ENCODE measurements at regions not wholly inside any gene's neighbourhood (a gene's known extent, or its start where the extent isn't known, plus 50 kb on each side); places are given as distances from the start of the nearest gene placed in this dataset.

DNA sequence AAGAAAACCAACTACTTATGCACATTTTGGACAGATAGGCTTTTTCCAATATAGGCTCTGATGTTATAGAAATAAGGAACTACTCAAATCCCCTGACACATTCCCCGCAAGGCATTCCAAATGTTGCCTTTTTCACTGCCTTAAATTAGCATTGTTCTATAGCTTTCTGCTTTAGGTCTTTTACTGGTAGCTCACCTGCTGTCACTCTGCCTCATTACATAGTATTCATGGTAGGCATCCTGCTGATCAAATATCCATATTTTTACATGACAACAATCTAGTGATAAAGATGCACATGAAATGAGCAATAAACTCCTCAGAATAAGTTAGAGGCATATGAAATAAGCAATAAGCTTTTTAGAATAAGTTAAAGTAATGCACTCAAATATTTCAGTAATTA is 542.7 kb downstream of the FAM133A start:
- H3K4ac ChIP-seq (ENCODE audit: low read length), result no peak overlapping the region
- H3K4me2 ChIP-seq (ENCODE audit: insufficient read depth, low read length, poor library complexity, severe bottlenecking), result no peak overlapping the region
- H3K27ac ChIP-seq (replicated peaks; ENCODE audit: low read length), result no peak overlapping the region
- H2BK5ac ChIP-seq (ENCODE audit: low read length), result no peak overlapping the region
- H3K4me1 ChIP-seq (ENCODE audit: control insufficient read depth in 2 of 2, insufficient read depth in 1 of 2, low read depth in 1 of 2, low read length in 2 of 2), result no peaks in the 10 kb centered on the region
- DNase-seq (ENCODE audit: low spot score), result no peak
- no peak overlapping the region for H2AK5ac ChIP-seq (ENCODE audit: low read depth, low read length)
- WGBS, 2 donors (ENCODE audit: extremely low coverage in 2 of 2, insufficient read length in 2 of 2, insufficient replicate concordance in 1 of 2), result no CpG with 5 or more reads among the region's 1 CpG
- no peak overlapping the region for H3K4me3 ChIP-seq (ENCODE audit: low read length in 2 of 2)
- no peak overlapping the region for H2AFZ ChIP-seq (ENCODE audit: low read length)
- no peak overlapping the region for H2BK120ac ChIP-seq (ENCODE audit: low read depth, low read length)
- no peaks in the 10 kb centered on the region for H3K9me3 ChIP-seq (replicated peaks in 1 of 2; ENCODE audit: control insufficient read depth in 2 of 2, insufficient read depth in 1 of 2, low read depth in 1 of 2, low read length in 2 of 2)
- no peak overlapping the region for H4K8ac ChIP-seq (ENCODE audit: low read depth, low read length)
- H3K14ac ChIP-seq (ENCODE audit: low read length), result no peak overlapping the region
- no peak overlapping the region for H2BK12ac ChIP-seq (ENCODE audit: low read length)
- H2BK15ac ChIP-seq (ENCODE audit: low read length), result no peak overlapping the region
- no peak overlapping the region for H3K9ac ChIP-seq (ENCODE audit: low read depth, low read length, poor library complexity)
- no peak overlapping the region for H3K18ac ChIP-seq (ENCODE audit: low read length)
- H3K23ac ChIP-seq (ENCODE audit: low read depth, low read length, poor library complexity), result no peak overlapping the region
- no peaks in the 10 kb centered on the region for H3K79me1 ChIP-seq (ENCODE audit: low read depth, low read length)
- H4K91ac ChIP-seq (ENCODE audit: low read depth, low read length, poor library complexity), result no peak overlapping the region
- no peaks in the 10 kb centered on the region for H3K36me3 ChIP-seq (replicated peaks in 1 of 2; ENCODE audit: control insufficient read depth in 2 of 2, insufficient read depth in 2 of 2, low read length in 2 of 2)
- H3K27me3 ChIP-seq (ENCODE audit: control insufficient read depth in 3 of 3, insufficient read depth in 3 of 3, low read depth in 1 of 3, low read length in 3 of 3), result no peaks in the 10 kb centered on the region

- Histone ChIP-seq H4K8ac (ENCODE audit: low read depth, low read length) (no peak overlapping the region), H2BK120ac (ENCODE audit: low read depth, low read length) (no peak overlapping the region), H3K9me3 (replicated peaks in 1 of 2; ENCODE audit: control insufficient read depth in 2 of 2, insufficient read depth in 1 of 2, low read depth in 1 of 2, low read length in 2 of 2) (no peaks in the 10 kb centered on the region), H3K14ac (ENCODE audit: low read length) (no peak overlapping the region), H2BK15ac (ENCODE audit: low read length) (no peak overlapping the region), H2BK12ac (ENCODE audit: low read length) (no peak overlapping the region), H2AFZ (ENCODE audit: low read length) (no peak overlapping the region), H3K4ac (ENCODE audit: low read length) (no peak overlapping the region), H3K4me2 (ENCODE audit: insufficient read depth, low read length, poor library complexity, severe bottlenecking) (no peak overlapping the region), H4K91ac (ENCODE audit: low read depth, low read length, poor library complexity) (no peak overlapping the region), H3K4me1 (ENCODE audit: control insufficient read depth in 2 of 2, insufficient read depth in 1 of 2, low read depth in 1 of 2, low read length in 2 of 2) (no peaks in the 10 kb centered on the region), H2BK5ac (ENCODE audit: low read length) (no peak overlapping the region), H3K79me1 (ENCODE audit: low read depth, low read length) (no peaks in the 10 kb centered on the region), H3K9ac (ENCODE audit: low read depth, low read length, poor library complexity) (no peak overlapping the region), H3K18ac (ENCODE audit: low read length) (no peak overlapping the region), H3K23ac (ENCODE audit: low read depth, low read length, poor library complexity) (no peak overlapping the region), H3K27ac (replicated peaks; ENCODE audit: low read length) (no peak overlapping the region), H3K36me3 (replicated peaks in 1 of 2; ENCODE audit: control insufficient read depth in 2 of 2, insufficient read depth in 2 of 2, low read length in 2 of 2) (no peaks in the 10 kb centered on the region), H3K4me3 (ENCODE audit: low read length in 2 of 2) (no peak overlapping the region), H3K27me3 (ENCODE audit: control insufficient read depth in 3 of 3, insufficient read depth in 3 of 3, low read depth in 1 of 3, low read length in 3 of 3) (no peaks in the 10 kb centered on the region), H2AK5ac (ENCODE audit: low read depth, low read length) (no peak overlapping the region)
- no CpG with 5 or more reads among the region's 2 CpGs for WGBS, 2 donors (ENCODE audit: extremely low coverage in 2 of 2, insufficient read length in 2 of 2, insufficient replicate concordance in 1 of 2)
- DNase-seq (ENCODE audit: low spot score), result no peak
These were observed 578.2 kb downstream of the FAM133A start for GRCh38 chrX:94252211-94252610.

GRCh38 chrX:94256396-94256795 is 582.4 kb downstream of the FAM133A start:
- Histone ChIP-seq H4K91ac (ENCODE audit: low read depth, low read length, poor library complexity) (no peak overlapping the region), H3K36me3 (replicated peaks in 1 of 2; ENCODE audit: control insufficient read depth in 2 of 2, insufficient read depth in 2 of 2, low read length in 2 of 2) (no peaks in the 10 kb centered on the region), H3K9me3 (replicated peaks in 1 of 2; ENCODE audit: control insufficient read depth in 2 of 2, insufficient read depth in 1 of 2, low read depth in 1 of 2, low read length in 2 of 2) (no peaks in the 10 kb centered on the region), H3K18ac (ENCODE audit: low read length) (no peak overlapping the region), H3K23ac (ENCODE audit: low read depth, low read length, poor library complexity) (no peak overlapping the region), H2AK5ac (ENCODE audit: low read depth, low read length) (no peak overlapping the region), H2BK5ac (ENCODE audit: low read length) (no peak overlapping the region), H3K4me2 (ENCODE audit: insufficient read depth, low read length, poor library complexity, severe bottlenecking) (no peak overlapping the region), H2AFZ (ENCODE audit: low read length) (no peak overlapping the region), H2BK15ac (ENCODE audit: low read length) (no peak overlapping the region), H3K4me3 (ENCODE audit: low read length in 2 of 2) (no peak overlapping the region), H3K9ac (ENCODE audit: low read depth, low read length, poor library complexity) (no peak overlapping the region), H4K8ac (ENCODE audit: low read depth, low read length) (no peak overlapping the region), H2BK12ac (ENCODE audit: low read length) (no peak overlapping the region), H2BK120ac (ENCODE audit: low read depth, low read length) (no peak overlapping the region), H3K27ac (replicated peaks; ENCODE audit: low read length) (no peak overlapping the region), H3K79me1 (ENCODE audit: low read depth, low read length) (no peaks in the 10 kb centered on the region), H3K4me1 (ENCODE audit: control insufficient read depth in 2 of 2, insufficient read depth in 1 of 2, low read depth in 1 of 2, low read length in 2 of 2) (no peaks in the 10 kb centered on the region), H3K14ac (ENCODE audit: low read length) (no peak overlapping the region), H3K4ac (ENCODE audit: low read length) (no peak overlapping the region), H3K27me3 (ENCODE audit: control insufficient read depth in 3 of 3, insufficient read depth in 3 of 3, low read depth in 1 of 3, low read length in 3 of 3) (no peaks in the 10 kb centered on the region)
- WGBS, 2 donors (ENCODE audit: extremely low coverage in 2 of 2, insufficient read length in 2 of 2, insufficient replicate concordance in 1 of 2), result no CpG with 5 or more reads among the region's 1 CpG
- no peak for DNase-seq (ENCODE audit: low spot score)

DNA sequence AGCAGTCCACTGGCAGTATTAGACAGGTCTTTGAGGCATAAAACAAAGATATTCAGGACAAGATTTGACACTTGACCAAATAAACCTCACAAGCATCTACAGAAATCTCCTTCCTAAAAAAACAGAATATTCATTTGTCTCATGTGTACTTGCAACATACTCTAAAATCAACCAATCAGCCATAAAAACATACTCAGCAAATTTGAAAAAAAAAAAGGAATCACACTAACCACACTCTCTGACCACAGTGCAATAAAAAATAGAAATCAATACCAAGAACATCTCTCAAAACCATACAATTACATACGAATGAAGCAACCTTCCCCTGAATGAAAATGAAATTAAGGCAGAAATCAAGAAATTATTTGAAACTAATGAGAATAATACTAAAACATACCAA is 591.3 kb downstream of the FAM133A start:
- Histone ChIP-seq H3K18ac (ENCODE audit: low read length) (no peak overlapping the region), H3K4me2 (ENCODE audit: insufficient read depth, low read length, poor library complexity, severe bottlenecking) (no peak overlapping the region), H4K91ac (ENCODE audit: low read depth, low read length, poor library complexity) (no peak overlapping the region), H3K9ac (ENCODE audit: low read depth, low read length, poor library complexity) (no peak overlapping the region), H2AK5ac (ENCODE audit: low read depth, low read length) (no peak overlapping the region), H3K27ac (replicated peaks; ENCODE audit: low read length) (no peak overlapping the region), H3K27me3 (ENCODE audit: control insufficient read depth in 3 of 3, insufficient read depth in 3 of 3, low read depth in 1 of 3, low read length in 3 of 3) (no peaks in the 10 kb centered on the region), H4K8ac (ENCODE audit: low read depth, low read length) (no peak overlapping the region), H3K4me3 (ENCODE audit: low read length in 2 of 2) (no peak overlapping the region), H2BK5ac (ENCODE audit: low read length) (no peak overlapping the region), H2BK12ac (ENCODE audit: low read length) (no peak overlapping the region), H3K9me3 (replicated peaks in 1 of 2; ENCODE audit: control insufficient read depth in 2 of 2, insufficient read depth in 1 of 2, low read depth in 1 of 2, low read length in 2 of 2) (no peaks in the 10 kb centered on the region), H2AFZ (ENCODE audit: low read length) (no peak overlapping the region), H3K14ac (ENCODE audit: low read length) (no peak overlapping the region), H3K23ac (ENCODE audit: low read depth, low read length, poor library complexity) (no peak overlapping the region), H3K36me3 (replicated peaks in 1 of 2; ENCODE audit: control insufficient read depth in 2 of 2, insufficient read depth in 2 of 2, low read length in 2 of 2) (no peaks in the 10 kb centered on the region), H3K4me1 (ENCODE audit: control insufficient read depth in 2 of 2, insufficient read depth in 1 of 2, low read depth in 1 of 2, low read length in 2 of 2) (no peaks in the 10 kb centered on the region), H3K79me1 (ENCODE audit: low read depth, low read length) (no peaks in the 10 kb centered on the region), H3K4ac (ENCODE audit: low read length) (no peak overlapping the region), H2BK15ac (ENCODE audit: low read length) (no peak overlapping the region), H2BK120ac (ENCODE audit: low read depth, low read length) (no peak overlapping the region)
- no CpG with 5 or more reads among the region's 1 CpG for WGBS, 2 donors (ENCODE audit: extremely low coverage in 2 of 2, insufficient read length in 2 of 2, insufficient replicate concordance in 1 of 2)
- no peak for DNase-seq (ENCODE audit: low spot score)
